ENCODE measurements at regions not wholly inside any gene's neighbourhood (a gene's known extent, or its start where the extent isn't known, plus 50 kb on each side); places are given as distances from the start of the nearest gene placed in this dataset.
A peak's percentile ranks its signal among the peaks of the same experiment; 100 is the strongest.
"Not testable (repeated sequence)": the region's sequence is repeated elsewhere in the genome, so short reads cannot be mapped to it uniquely, and the experiment has no call there.

GRCh38 chr2:53536583-53537361 lies 230.8 kb upstream of the CHAC2 start:
- DNase-seq (ENCODE audit: low spot score): no peak

GRCh38 chr2:53535234-53535840 lies 232.3 kb upstream of the CHAC2 start:
- no peak for DNase-seq (ENCODE audit: low spot score)

DNA sequence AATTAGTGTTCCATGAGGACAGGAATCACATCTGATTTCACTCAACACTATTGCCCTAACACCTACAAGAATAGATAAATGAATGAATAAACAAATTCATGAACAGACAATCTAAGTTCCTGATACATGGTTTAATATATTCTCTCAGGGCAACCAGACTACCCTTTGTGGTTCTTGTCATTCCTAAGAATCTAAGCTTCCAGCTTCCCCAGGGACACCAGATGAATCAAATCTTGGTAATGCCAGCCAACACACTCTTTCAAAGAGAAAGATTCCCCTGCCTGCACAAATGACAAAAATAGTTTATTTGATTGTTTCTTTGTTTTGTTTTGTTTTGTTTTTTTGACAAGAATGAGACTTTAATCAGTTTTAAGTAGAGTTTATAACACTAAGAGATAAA lies 237.5 kb upstream of the CHAC2 start:
- no peak for DNase-seq (ENCODE audit: low spot score)

DNA sequence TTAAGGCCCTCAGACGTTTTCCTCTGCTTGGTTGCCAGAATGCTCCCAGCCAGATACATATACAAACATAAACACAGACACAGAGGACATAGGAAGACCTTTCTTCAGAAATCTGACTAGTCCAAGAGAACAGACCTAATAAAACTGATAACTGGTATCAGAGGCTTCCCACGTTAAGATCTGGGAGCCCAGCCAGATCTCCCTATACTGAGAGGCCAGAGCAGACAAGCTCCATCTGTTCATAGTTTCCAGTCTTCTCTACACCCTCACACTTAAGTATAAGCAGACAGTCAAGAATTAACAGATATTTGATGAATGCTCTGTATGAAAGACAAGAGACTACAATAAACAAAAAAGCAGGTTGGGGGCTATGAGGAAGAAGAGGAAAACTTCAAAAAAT lies 240.5 kb upstream of the CHAC2 start:
- DNase-seq (ENCODE audit: low spot score): no peak

GRCh38 chr2:53519918-53520841 lies 247.4 kb upstream of the CHAC2 start:
- no peak for DNase-seq (ENCODE audit: low spot score)

DNA sequence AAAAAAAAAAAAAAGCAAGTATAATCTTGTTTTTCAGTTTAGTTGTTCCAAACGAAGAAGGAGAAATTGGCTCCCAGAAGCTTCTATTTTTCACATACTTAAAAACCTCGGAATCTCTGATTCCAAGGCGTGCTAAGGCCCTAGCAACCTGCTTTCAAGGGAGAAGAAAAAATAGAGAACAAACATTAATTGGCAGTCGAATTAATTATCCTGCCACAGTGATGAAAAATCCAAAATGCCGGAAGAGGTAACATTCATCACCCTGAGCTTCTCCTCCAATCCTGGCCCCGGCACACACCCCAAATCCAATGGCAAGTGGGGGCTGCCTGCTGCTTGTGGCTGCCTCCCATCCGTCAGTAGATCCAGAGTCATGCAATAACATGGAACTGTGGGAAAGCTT lies 250.2 kb upstream of the CHAC2 start:
- no peak for DNase-seq (ENCODE audit: low spot score)

- no peak for DNase-seq (ENCODE audit: low spot score)
Measured at GRCh38 chr2:53516650-53517049, 251.0 kb upstream of the CHAC2 start.

- no peak for DNase-seq (ENCODE audit: low spot score)
Measured at GRCh38 chr2:53515435-53516332, 251.9 kb upstream of the CHAC2 start.

DNA sequence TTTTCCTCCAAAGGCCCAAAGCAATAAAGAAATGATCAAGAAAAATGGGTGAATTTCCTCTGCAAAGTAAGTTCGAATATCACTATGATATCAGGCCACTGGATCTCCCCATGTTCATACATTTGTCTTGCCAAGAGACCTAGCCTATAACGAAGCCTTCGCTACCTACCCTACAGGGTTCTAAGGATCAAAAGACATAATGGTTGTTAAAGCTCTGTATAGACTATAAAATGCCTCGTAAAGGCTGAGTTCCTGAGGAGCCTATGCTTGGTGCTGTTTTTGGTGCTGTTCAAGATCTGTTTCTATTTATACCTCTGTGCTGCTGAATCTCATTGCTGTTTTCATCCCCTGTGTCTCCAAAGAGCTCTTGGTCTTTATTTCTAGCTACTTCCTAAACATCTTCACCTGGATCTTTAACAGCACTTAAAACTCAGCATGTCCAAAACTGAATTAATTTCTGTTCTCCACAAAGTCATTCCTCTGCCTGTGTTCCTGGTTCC lies 254.4 kb upstream of the CHAC2 start:
- no peak for DNase-seq (ENCODE audit: low spot score)

- peak; percentile 19 for DNase-seq (ENCODE audit: low spot score)
Measured at GRCh38 chr2:53512071-53512826, 255.4 kb upstream of the CHAC2 start.

- no peak for DNase-seq (ENCODE audit: low spot score)
Measured at GRCh38 chr2:53511549-53511948, 256.1 kb upstream of the CHAC2 start.

DNA sequence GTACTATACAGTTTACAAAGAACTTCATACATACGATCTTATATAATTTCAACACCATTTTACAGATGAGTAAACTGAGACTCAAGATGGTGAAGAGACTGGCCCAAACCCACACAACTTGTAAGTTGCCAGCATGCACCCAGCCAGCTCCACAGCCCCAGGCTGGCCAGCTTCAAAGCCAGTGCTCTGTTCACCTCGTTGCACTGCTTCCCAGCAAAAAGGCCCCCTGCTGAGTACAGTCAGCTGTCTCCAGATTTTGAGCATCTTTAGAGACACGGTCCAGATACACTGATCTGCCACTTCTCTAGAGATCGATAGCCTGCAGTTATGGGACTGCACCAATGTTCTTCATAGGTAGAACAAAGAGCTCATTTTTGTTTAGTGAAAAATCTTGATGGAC lies 257.2 kb upstream of the CHAC2 start:
- DNase-seq (ENCODE audit: low spot score): no peak

DNA sequence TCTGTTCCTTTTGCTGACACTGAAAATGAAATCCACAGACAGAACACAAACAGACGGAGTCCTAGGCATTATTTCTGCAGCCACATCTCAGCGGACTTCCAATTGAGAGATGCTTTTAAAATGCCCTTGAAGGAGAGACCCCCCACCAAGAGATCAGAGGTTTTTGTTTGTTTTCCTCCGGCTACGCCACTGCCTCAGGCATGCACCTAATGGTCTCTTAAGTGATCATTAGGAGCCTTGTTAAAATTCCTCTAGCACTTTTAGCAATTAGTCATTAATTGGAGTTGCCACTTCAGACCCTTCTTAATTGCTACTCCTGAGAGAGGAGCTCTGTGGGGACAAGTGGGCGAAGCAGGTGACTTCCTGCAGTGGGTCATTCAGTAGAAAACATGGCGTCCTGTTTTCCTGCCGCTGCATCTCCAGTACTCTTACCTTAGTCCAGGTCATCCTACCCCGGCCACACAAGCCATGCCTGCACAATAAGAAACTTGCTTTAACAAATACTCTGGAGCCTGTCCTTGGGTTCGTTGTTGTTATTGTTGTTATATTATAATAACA lies 257.7 kb upstream of the CHAC2 start:
- DNase-seq (ENCODE audit: low spot score): no peak

DNA sequence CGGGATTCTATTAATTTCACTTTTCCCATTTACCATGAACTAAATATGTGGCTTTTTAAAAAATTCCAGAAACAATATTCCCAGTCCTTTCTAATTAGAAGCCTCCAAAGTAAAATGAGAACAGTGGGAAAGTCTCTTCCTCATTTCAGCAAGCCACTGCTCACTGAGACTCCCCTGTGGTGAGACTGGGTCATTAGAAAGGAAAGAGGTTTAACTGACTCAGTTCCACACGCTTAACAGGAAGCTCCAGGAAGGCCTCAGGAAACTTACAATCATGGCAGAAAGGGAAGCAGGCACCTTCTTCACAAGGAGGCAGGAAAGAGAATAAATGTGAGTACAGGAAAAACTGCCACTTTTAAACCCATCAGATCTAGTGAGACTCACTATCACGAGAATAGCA lies 258.9 kb upstream of the CHAC2 start:
- DNase-seq (ENCODE audit: low spot score): peak; percentile 32

DNA sequence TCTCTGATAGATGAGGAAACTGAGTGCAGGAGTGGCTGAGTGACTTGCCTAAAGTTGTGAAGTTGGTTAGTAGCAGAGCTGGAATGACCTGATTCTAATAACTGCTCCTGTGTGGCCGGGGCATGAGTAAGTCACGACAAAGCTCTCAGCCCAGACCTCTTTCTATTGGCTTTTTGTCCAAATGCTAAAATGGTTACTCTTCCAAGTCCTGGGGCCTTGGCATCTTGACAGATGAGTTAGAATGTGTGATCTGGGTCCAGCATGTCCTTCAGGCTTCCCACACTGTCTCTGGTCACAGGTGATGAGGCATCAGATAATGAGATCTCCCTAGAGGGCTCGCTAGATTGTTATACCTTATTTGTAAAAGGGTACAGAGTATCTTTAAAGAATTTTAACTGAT lies 260.5 kb upstream of the CHAC2 start:
- not testable (repeated sequence) for DNase-seq (ENCODE audit: low spot score)

DNA sequence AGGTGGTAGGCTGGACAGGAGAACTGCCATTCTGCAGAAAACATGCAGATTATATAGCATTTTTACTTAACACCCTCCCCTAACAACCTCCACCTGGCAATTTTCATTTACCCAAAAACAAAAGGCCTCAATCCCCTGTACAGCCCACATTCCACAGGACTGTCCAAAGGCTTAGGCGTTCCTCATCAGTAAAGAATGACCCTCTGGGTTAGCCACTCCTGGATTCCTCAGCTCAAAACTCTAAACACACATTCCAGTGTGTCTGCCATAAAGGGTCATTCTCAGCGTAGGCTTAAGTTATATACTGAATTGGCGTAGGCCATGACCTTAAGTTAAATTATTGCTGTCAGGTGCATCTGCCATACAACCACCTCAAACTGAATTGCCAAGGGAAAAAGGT lies 261.8 kb upstream of the CHAC2 start:
- DNase-seq (ENCODE audit: low spot score): no peak

DNA sequence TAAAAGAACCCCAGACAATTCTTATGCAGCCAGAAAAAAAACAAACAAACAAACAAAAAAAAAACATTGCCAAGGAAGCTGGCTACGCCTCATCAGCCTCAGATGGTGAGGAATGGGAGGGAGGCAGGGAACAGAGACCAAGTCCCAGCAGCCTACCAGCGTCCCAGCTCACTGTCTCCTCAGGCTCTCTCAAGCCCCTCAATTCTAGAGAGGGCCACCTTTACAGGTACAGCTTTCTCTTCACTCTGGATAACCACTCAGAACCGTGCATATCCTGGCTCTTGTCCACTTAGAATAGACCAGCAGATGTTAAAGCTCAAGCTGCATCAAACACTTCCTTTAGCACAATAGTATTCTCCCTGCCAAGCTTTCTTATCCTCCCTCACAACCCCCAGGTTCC lies 263.1 kb upstream of the CHAC2 start:
- DNase-seq (ENCODE audit: low spot score): no peak

DNA sequence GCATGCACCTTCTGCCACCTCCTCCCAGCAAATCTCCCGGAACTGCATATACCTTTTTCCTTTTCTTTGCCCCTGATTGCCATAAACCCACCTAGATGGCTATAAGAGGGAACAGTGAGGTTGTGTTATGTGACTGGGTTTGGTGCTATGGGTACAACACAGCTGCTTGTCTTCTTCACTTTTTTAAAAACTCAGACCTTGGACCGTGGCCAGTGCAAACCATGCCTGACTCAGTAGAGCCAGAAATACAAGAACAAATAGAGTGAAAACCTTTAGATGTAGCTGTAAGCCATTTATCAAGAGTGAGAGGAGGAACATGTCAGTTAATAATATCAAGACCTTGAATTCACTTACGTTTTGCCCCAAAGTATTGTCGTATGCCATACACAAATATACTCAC lies 267.4 kb upstream of the CHAC2 start:
- no peak for DNase-seq (ENCODE audit: low spot score)

DNA sequence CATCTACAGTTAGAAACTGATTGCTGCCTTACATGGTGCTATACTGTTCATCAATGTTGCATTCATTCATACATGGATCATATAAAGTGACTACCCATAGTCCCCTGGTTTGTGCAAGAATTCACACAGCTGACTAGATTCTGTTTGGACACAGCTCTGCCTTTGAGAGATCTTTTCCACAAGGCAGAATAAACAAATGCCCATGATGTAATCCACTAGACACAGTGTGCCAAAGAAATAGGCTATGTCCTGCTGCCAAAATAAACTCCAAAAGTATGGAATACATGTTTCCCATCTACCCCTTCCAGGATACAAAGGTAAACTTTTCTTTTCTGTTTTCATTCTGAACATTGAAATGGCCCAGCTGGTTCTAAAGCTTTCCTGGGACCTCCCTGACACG lies 269.4 kb upstream of the CHAC2 start:
- no peak for DNase-seq (ENCODE audit: low spot score)

- DNase-seq (ENCODE audit: low spot score): no peak
Measured at GRCh38 chr2:53497020-53497419, 270.6 kb upstream of the CHAC2 start.

- DNase-seq (ENCODE audit: low spot score): no peak
Measured at GRCh38 chr2:53493210-53493609, 274.4 kb upstream of the CHAC2 start.

Data from RKO (cell line).